ENCODE measurements at regions not wholly inside any gene's neighbourhood (a gene's known extent, or its start where the extent isn't known, plus 50 kb on each side); places are given as distances from the start of the nearest gene placed in this dataset.

DNA sequence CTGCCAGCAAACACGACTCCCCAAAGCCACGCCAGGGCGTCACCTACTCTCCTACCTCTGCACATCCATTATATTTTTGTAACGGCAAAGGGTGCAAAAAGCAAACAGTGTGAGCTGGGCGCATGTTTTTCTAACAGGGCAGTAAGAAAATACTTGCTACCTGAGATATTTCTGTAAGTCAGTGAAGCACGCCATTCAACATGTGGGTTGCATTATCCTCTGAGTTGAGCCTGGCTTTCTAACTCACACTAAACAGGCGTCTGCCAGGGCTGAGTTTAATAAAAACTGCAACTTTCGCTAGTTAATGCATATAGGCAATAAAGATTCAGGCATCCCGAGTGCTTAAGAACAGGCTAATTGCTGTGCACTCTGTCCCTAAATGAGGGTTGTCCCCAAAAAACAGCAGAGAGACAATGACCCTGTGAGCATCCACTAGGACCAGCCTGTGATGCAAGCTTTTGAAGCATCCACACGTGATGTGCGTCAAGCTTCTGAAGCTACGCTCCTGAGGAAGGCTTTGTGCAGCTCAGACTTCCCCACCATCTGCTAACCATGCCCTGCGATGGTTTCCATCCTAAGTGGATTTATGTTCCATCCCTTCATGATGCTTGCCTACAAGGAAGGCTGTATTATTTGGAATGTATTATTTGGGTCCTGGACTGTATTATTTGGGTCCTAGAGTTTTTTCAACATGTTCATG lies 70.0 kb upstream of the SIM2 start:
- intact Hi-C loops (cut with DNase I) = no loop called here
- H3K4me1 ChIP-seq = no peaks in the 10 kb centered on the region
- DNase-seq (no peak), ATAC-seq (no peak)
- no peak for TF ChIP-seq CTCF (IDR thresholded peaks at IDR 0.05)
- no peak for TF ChIP-seq POLR2A (IDR thresholded peaks at IDR 0.05)
- 81 to 89% (median 86%) methylated on average over 13 of the region's 13 CpGs for WGBS, 4 donors
- H3K9me3 ChIP-seq = peaks cover 0 to 3% (median 0%) of the 10 kb centered on the region in 12 donors
- H3K27me3 ChIP-seq = peaks cover 0 to 38% (median 0%) of the 10 kb centered on the region in 9 donors
- no peaks in the 10 kb centered on the region for H3K36me3 ChIP-seq
- no peak overlapping the region for H3K27ac ChIP-seq
- H3K4me3 ChIP-seq = no peak overlapping the region

DNA sequence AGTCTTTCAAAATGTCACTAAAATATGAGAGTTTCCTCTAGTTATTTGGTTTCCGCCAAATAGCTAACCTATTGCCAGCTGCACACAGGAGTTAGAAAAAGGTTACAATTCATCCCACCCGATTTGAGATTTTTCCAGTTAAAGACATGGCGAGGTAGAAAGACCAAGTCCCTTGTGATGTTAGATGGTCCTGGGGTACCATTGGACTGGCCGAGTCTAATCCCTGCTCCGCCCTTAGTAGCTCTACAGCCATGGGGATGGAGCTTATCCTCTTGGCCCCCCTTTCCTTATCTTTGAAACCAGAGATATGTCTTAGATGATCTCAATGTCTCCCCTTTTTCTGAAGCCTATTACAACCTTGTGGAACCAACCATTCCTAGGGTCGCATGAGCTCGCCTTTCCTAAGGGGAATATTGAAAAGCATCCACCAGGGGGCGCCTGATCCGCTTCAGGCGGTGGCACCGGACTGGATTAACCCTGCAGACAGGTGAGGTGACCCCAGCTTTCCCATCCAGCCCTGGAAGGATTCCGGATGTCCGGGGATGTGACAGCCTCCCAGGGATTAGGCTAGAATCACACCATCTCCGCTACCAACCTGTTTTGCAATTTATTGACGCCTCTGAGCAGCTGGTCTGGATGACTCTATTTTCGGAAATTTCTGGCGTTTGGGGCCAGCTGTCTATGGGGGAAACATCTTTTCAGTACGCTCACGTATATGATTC lies 68.3 kb upstream of the SIM2 start:
- no peaks in the 10 kb centered on the region for H3K36me3 ChIP-seq
- peak in 3 of 4 donors; percentile 37 to 53 (median 41) for ATAC-seq
- no peak overlapping the region for H3K27ac ChIP-seq
- H3K27me3 ChIP-seq = peaks cover 0 to 45% (median 0%) of the 10 kb centered on the region in 9 donors
- intact Hi-C loops (cut with DNase I) = loop anchor here (1.0 to 10.0 kb wide), 5 partner anchors 222 to 298 kb away; no protein-coding TSS in a partner anchor
- peak; percentile 49 to 79 (median 72) for TF ChIP-seq CTCF (IDR thresholded peaks at IDR 0.05)
- TF ChIP-seq POLR2A (IDR thresholded peaks at IDR 0.05) = no peak
- H3K4me1 ChIP-seq = no peaks in the 10 kb centered on the region
- WGBS, 4 donors = 37 to 40% (median 38%) methylated on average over 18 to 19 of the region's 19 CpGs
- DNase-seq = peak in 4 of 5 donors; percentile 36 to 75 (median 46)
- H3K4me3 ChIP-seq = no peak overlapping the region
- peaks cover 0 to 2% (median 0%) of the 10 kb centered on the region in 12 donors for H3K9me3 ChIP-seq

- 30 to 76% (median 38%) methylated on average over 1 of the region's 1 CpG for WGBS, 4 donors
- H3K4me1 ChIP-seq = peaks cover 0 to 3% (median 0%) of the 10 kb centered on the region in 12 donors
- peaks cover 0 to 21% (median 5%) of the 10 kb centered on the region in 12 donors for H3K9me3 ChIP-seq
- no peak for DNase-seq
- peaks cover 0 to 31% (median 0%) of the 10 kb centered on the region in 9 donors for H3K27me3 ChIP-seq
- ATAC-seq = no peak
- H3K4me3 ChIP-seq = no peak overlapping the region
- no peak overlapping the region for H3K27ac ChIP-seq
- no peaks in the 10 kb centered on the region for H3K36me3 ChIP-seq
- intact Hi-C loops (cut with DNase I) = loop anchor here in 2 of 10 donors (10.0 kb wide), 1 partner anchor 219 kb away; no protein-coding TSS in a partner anchor
- TF ChIP-seq POLR2A (IDR thresholded peaks at IDR 0.05) (no peak), CTCF (IDR thresholded peaks at IDR 0.05) (no peak)
Measured at GRCh38 chr21:36636016-36636415, 62.9 kb upstream of the SIM2 start.

GRCh38 chr21:36636439-36636838 lies 62.5 kb upstream of the SIM2 start:
- intact Hi-C loops (cut with DNase I) = loop anchor here in 2 of 10 donors (10.0 kb wide), 1 partner anchor 218 kb away; no protein-coding TSS in a partner anchor
- TF ChIP-seq POLR2A (IDR thresholded peaks at IDR 0.05) (no peak), CTCF (IDR thresholded peaks at IDR 0.05) (no peak)
- ATAC-seq = no peak
- Histone ChIP-seq H3K9me3 (peaks cover 0 to 21% (median 5%) of the 10 kb centered on the region in 12 donors), H3K27me3 (peaks cover 0 to 26% (median 0%) of the 10 kb centered on the region in 9 donors), H3K4me3 (no peak overlapping the region), H3K36me3 (no peaks in the 10 kb centered on the region), H3K27ac (no peak overlapping the region), H3K4me1 (peaks cover 0 to 3% (median 0%) of the 10 kb centered on the region in 12 donors)
- DNase-seq = no peak
- 75 to 92% (median 83%) methylated on average over 2 of the region's 2 CpGs for WGBS, 4 donors
